D721Med (cell line): ENCODE measurements at regions not wholly inside any gene's neighbourhood (a gene's known extent, or its start where the extent isn't known, plus 50 kb on each side); places are given as distances from the start of the nearest gene placed in this dataset.

Source experiments
- DNase-seq: peaks from one replicate; pipeline ENCODE4 v3.0.0; 2011; ENCODE audit warnings: low spot score; ENCODE audit not compliant: insufficient read length
- FAIRE-seq: peaks from 2 replicates; lab custom pipeline; 2011; peaks lifted over from hg19 to GRCh38; lab: Jason Lieb, UNC
- TF ChIP-seq, protein P1 (sequence below): IDR thresholded peaks from 2 replicates; pipeline ENCODE4 v1.5.1; 2012; ENCODE audit warnings: mild to moderate bottlenecking, control low read depth; ENCODE audit not compliant: insufficient read depth; ENCODE audit errors: missing control alignments

DNA sequence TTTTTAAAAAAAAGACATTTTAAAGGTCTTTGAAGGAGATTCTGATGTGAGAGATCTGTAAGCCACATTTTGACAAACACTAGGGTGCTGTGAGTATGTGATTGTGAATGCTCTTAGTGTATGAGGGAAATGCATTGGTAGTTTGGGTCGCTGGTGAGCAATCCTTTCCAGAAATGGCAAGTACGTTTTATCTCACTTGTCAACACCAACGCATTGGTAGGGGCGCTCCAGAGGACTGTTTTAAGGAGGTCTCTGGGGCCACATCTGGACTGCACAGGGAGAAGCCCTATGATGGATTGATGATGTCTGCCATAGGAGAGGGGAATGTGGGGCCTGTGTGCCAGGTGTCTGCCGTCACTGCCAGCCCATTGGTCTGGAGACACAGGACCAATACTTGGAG, 522.6 kb downstream of the BNC2 start:
- FAIRE-seq: no peak
- no peak for DNase-seq
- TF ChIP-seq, protein P1, sequence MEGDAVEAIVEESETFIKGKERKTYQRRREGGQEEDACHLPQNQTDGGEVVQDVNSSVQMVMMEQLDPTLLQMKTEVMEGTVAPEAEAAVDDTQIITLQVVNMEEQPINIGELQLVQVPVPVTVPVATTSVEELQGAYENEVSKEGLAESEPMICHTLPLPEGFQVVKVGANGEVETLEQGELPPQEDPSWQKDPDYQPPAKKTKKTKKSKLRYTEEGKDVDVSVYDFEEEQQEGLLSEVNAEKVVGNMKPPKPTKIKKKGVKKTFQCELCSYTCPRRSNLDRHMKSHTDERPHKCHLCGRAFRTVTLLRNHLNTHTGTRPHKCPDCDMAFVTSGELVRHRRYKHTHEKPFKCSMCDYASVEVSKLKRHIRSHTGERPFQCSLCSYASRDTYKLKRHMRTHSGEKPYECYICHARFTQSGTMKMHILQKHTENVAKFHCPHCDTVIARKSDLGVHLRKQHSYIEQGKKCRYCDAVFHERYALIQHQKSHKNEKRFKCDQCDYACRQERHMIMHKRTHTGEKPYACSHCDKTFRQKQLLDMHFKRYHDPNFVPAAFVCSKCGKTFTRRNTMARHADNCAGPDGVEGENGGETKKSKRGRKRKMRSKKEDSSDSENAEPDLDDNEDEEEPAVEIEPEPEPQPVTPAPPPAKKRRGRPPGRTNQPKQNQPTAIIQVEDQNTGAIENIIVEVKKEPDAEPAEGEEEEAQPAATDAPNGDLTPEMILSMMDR: no peak

DNA sequence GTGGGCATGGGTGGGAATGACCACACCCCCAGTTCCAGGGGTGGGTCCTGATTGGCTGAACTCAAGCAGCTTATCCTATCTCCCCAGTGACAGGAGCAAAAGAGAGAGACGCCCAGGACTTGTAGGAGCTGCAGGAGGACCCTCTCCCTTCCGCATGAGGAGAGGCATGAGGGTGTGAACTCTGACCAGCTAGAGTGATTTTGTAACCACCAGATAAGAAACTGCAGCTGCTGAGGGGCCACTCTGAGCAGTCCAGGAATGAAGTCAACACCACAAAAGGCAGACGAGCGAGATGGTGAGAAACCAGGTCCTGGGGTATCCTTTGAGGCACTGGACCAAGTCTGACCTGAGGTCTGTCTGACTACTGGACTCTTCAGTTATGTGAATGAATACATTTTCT, 521.9 kb downstream of the BNC2 start:
- FAIRE-seq (no peak), DNase-seq (no peak)
- TF ChIP-seq, protein P1: no peak

DNA sequence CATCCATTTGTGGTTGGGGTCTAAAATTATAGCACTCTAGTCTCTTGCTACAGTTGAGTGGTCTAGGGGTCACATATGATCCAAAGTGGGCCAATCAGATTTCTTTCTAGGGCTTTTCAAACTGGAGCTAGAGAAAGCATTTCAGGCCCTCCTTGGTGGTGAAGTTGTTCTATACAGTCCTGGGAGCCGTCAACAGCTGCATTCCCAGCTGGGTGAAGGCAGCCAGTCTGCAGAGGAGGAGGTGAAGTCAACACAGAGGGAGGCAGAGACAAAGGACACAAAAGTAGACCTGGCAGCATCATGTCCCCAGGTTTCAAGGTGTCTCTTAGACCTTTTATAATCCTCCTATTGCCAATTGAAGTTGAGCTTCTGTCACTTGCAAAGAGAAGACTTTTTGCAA, 518.2 kb downstream of the BNC2 start:
- TF ChIP-seq, protein P1: no peak
- FAIRE-seq: no peak
- DNase-seq: no peak

DNA sequence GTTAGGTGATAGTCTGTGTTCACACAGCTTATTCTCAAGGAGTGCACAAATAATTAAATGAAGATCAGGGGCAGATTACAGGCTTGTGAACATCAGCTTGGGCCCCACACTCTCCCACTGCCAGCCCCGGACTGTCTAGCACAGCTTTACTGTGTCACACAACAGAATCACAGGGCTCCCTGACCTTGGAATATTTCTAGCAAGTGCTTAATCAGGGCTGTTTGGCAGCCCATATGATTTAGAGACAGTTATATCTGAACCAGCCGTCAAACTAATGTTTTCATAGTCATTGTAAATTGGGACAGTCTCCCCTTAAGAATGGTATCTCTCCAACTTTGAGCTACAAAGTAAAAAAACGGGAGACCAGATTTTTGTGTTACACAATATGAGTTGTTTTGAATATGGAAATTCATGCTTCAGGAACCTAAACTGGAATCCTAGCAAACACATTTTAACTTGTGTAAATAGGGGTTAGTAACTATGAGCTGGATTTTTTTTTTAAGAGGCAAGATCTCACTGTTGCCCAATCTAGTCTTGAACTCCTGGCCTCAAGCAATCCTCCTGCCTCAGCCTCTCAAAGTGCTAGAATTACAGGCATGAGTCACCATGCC, 517.6 kb downstream of the BNC2 start:
- DNase-seq (no peak), FAIRE-seq (no peak)
- TF ChIP-seq, protein P1: no peak

DNA sequence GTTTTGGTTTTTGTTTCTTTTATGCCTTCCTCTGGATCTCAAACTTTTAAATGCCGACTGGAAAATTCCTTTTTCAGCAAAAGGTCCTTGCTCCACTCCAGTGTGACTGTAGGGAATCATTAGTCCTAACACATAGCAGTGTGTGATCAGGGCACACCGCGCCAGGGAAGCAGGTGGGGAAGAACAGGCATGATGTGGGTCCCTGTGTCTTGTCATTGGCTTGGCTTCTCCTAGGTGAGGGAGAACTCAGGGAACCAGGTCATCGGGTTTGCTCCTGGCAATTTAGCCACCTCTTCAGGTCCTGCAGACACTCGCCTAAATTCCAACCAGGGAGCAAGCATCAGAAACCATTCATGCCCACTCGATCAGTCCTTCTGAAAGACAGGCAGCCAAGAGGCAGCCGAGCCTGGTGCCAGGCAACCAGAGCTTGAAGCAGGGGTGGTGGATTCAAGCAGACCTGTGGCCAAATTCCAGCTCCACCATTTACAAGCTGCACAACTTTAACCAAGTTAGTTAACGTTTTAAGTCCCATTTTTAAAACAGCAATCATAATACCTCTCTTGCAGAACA, 514.2 kb downstream of the BNC2 start:
- FAIRE-seq: no peak
- DNase-seq: no peak
- TF ChIP-seq, protein P1: no peak

DNA sequence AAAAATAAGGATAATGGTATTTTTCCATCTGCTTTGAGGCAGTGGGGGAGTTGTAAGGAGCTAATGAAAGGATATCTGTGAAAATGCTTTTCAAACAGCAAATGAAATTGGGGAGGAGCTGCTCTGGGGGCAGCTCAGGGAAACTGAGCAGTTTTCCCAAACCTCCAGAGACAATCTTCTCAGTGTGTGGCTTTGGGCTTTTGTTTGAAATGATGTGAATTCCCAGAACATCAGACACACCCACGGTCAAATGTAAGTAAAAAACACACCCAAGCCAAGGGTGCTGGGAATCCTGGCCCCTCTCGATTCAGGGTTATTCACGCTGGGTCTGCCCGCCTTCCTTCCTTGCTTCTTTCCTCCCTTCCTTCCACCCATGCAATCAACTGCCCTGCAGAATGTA, 512.6 kb downstream of the BNC2 start:
- FAIRE-seq (no peak), DNase-seq (no peak)
- TF ChIP-seq, protein P1: no peak

DNA sequence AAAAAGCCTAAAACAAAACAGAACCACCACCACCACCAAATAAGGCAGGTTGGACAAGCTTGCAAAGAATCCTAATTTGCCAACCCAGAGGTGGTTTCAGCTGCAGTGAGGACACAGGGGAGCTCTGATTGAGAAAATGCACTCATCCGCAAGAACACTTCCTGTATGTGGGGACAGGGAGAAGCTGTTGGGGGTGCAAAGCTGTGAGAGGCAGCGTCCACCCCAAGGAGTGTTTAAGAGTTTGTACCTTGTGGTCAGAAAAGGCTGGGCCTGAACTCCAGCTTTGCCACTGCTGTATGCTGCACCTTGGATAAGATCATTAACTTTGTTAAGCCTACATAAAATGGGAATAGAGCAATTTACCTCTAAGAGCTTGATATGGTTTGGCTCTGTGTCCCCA, 511.7 kb downstream of the BNC2 start:
- TF ChIP-seq, protein P1: no peak
- FAIRE-seq: no peak
- no peak for DNase-seq
